GM19238 (cell line): ENCODE measurements at regions not wholly inside any gene's neighbourhood (a gene's known extent, or its start where the extent isn't known, plus 50 kb on each side); places are given as distances from the start of the nearest gene placed in this dataset.

ENCODE experiments used
- DNase-seq: peaks from one replicate; pipeline ENCODE4 v3.0.0; 2011; ENCODE audit warnings: low spot score; ENCODE audit not compliant: insufficient read length

DNA sequence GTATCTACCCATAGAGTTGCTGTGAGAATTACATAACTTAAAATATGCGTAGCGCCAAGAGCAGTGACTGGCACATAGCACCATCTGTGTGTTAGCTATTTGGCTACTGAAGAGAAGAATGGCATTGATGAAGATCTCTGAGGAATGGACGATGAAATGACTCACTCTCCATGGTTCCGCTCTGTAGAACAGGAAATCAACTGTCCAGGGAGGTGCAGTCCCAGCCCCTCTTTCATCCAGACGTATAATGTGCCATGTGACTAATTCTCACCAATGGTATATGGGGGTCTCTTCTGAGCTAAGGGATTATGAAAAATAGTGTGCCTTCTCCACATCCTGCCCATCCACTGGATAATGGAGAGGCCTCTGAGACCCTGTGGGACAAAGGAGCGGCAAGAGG is 254.8 kb downstream of the CYP26B1 start:
- DNase-seq, result no peak

DNA sequence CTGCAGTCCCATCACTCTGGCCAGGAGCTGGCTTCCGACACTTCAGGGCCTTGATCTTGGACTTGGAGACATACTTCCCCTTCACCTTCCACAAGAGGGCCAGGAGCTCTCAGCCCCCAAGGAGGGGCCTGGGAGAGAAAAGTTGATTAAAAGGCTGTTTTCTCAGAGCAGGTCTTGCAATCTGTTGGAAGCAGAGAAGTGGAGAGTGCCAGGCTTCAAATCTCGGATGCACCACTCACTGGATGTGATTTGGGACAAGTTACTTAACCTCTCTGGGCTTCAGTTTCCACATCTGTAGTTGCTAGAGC is 255.3 kb downstream of the CYP26B1 start:
- DNase-seq, result no peak

DNA sequence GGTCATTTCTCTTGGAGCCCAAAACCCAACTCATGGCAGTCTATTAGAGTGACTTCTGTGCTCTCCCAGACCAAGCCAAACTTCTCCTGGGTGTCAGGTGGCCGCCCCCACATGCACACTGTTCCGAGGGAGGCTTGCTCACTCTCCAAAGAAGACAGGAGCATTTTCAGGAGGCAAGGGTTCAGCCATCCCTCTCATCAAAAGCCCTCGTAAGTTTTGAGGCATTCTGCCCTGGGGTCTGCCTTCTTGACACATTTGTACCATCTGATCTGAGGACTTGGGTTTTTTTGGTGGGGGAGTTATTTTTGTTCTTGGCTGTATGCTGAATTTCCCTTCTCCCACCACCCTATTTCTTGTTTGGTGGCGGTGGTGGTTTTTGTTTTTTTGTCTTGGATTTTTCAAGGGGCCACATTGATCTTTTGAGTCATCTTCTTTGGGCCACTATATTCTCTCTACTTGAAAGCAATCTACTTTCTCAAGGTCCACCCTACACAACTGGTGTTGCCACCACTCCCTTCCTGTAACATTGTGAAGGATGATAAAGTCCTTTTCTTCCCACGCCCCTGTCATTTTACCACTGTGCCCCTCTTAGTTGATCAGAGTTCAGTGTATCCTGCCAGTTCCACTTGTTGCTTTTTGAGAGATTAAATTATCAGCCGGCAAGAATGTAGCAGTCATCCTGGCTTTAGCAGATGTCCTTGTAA is 255.8 kb downstream of the CYP26B1 start:
- DNase-seq, result no peak

DNA sequence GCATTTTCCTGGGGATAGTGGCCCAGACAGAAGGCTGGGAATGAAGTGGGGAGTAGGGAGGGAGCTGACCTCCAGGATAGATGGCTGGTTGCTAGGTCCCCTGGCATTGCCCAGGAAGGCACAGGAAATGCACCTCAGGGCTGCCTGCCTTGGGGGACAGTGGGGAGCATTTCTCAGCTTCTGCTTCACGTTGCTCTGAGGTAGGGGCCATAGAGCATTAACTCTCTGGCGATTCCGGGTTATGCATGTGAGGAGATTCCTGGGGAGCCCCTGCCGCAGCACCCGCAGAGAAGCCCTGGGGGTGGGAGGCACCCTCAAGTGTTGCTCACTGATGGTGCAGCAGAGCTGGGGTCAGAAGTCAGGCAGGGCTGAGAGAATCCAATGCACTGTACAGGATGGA is 256.5 kb downstream of the CYP26B1 start:
- DNase-seq, result no peak

DNA sequence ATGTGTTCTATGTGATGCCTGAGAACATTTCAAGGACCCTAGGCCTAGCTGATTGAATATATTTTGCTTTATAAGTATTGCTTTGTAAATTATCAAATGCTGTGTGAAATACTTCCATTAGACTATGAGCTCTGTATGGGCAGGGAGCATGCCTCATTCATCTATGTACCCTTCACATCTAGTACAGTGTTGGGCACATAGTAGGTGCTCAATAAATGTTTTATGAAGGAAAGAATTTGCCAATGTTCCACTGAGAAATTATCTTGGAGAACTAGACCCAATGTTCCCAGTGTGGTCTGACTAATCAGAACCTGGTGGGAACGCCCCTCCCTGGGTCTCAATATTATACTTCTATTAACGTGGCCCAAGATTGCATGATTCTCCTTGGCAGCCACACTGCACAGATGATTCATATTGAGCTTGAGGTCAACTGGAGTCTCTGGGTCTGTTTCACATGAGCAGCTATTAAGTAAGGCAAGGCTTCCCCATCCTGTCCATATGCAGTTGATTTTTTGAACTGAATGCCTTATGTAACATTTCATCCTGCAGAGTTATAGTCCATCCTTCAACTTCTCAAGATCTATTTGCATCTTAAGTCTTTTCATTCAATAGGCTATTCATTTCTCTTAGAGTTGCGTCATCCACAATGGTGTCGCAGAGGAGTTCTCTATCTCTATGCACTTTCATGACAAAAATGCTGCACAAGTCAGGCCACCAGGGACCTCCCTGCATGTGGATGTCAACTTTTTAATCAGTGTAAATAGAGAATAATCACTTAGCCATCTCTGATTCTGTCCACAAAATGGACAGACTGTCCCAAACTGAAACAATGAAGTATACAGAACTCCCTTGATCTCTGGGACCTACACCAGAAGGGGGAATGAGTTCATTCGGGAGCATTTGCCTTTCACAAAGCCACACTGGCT is 257.6 kb downstream of the CYP26B1 start:
- no peak for DNase-seq

DNA sequence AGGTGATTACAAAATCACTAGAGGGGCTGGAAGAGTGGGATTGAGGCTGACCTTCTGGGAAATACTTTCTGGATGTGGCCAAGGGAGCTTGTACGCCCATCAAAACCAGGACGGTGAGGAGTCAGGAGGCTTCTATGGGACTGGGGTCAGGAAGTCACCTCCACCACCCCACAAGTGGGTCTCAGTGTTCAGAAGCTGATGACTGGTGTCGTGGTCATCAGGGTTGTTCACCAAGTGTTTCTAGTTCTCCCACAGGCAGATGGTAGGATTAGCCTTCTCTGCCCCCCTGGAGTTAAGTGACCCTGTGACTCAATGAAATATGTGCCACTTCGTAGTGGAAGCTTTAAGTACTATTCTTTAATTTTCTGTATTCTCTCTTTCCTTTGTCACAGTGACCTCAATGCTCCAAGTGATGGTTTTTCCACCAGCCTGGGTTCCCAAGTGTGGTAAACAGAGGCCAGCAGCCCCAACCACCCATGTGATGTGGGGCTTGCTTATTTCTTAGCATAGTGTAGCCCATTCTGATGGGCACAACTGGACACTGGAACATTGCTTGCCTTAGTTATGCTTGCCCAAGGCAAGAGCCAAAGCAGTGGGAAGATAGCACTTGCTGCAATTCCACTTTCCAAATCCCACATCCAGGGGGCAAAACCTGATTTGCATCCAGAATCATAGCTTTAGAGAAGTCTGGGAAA is 258.8 kb downstream of the CYP26B1 start:
- DNase-seq, result no peak

DNA sequence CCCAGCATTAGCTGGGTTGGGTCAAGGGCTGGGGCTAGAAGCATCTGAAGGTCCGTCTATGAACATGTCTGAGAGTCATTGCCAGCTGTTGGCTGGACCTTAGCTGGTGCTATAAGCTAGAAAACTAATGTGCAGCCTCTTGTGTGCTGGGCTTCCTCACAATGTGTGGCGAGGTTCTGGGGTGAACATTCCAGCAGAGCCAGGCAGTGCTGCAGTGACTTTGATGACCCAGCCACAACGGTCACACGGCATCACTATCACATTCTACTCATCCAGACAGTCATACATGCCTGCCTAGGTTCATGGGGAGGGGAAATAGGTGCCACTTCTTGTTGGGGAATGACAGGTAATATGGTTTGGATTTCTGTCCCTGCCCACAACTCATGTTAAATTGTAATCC is 260.5 kb downstream of the CYP26B1 start:
- no peak for DNase-seq

DNA sequence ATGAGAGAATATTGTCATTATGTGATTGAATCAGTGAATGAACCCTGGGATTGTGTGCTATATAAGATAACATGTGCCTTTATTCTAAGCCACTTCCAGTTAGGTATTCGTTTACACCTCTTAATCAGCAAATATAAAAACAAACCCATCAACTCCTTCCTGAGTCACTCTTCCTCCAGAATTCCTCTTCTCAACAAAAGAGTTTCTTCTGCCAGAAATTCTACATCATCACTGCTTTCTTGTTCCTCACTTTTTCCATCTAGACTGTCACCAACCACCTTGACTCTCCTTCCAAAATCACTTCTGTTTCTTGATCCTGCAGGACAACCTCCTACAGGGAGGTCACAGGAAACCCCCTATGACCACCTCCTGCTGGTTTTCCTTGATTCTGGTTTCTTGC is 261.4 kb downstream of the CYP26B1 start:
- no peak for DNase-seq

DNA sequence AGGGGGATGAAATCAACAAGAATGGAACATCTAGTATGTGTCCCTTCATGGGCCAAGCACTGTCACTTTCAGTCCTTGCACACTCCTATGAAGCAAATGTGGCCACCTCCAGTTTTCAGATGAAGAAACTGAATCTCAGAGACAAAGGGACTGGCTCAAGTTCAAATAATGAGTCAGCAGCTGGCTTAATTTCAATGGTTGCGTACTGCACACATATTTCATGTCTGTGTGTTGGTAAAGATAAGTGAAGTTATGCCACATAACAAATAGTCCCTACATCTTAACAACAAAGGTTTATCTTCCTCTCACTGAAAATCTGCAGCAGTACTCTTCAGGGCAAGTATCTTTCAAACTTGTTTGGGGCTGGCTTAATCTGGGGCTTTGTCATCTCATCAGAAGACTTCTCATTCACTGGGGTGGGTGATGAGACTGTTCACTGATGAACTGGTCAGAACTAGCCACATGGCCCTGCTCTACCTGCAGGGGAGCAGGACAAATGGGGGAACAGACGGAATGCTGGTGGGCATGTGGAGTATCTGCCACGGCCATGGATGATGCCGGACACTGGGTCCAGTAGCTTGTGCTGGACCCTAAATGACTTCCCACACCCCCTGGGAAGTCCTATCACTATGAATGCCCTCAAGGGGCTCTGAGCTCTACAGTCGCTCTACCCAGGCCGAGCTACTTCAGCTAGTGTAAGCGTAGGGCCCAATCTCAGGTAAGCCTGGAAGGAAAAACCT is 263.2 kb downstream of the CYP26B1 start:
- DNase-seq, result no peak

DNA sequence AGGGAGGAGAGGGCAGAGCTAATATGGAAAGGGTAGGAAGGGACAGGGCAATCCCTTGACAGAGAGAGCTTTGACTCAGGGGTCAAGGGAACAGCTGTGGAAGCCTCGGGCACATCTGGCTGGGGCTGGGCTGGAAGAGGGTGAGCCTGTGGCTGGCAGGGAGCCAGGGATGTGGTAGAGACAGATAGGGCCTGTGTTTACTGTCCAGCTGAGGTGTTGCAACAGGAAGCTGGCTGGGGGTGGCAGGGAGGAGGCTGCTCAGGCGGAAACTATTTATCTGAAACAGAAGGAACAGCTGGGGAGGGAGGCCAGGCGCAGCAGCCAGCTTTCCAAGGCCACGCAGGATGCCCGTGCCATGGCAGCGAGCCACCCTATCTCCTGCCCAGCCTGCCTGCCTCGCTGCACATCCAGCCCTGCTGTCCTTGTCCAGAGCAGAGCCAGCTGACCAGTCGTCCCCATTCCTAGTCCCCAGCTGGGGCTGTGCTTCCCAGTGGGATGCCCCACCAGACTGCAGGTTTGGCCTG is 264.7 kb downstream of the CYP26B1 start:
- DNase-seq, result no peak

DNA sequence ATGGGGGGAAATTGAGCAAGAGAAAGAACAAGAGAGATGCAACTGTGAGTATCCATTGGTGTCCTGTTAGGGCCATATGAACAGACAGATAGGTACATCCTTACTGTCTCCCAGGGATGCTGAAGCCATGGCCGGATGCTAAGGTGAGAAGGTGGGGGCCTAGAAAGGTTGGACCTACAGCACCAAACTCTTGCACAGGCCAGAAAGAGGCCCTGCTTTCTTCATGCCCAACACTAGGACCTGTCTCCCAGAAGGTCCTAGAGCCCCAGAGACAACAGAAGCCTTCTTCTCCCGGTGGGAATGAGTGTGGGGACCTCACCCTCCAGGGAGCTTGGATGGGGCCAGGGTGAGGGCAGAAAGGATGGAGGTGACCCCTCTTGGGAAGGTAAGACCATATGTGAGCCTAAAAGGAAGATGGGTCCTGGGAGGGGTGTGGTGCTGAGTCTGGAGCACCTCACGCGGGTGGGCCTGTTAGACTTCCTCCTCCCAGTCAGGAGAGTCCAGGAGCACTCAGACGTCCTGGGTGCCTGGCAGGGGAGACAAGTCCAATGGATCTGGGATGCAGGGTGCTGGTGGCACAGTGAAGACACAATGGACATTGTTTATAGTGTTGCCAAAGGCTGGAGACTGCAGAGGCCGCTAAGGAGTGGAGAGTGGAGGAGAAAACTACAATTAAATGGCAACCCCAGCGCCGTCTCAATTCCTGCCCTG is 265.3 kb downstream of the CYP26B1 start:
- no peak for DNase-seq

DNA sequence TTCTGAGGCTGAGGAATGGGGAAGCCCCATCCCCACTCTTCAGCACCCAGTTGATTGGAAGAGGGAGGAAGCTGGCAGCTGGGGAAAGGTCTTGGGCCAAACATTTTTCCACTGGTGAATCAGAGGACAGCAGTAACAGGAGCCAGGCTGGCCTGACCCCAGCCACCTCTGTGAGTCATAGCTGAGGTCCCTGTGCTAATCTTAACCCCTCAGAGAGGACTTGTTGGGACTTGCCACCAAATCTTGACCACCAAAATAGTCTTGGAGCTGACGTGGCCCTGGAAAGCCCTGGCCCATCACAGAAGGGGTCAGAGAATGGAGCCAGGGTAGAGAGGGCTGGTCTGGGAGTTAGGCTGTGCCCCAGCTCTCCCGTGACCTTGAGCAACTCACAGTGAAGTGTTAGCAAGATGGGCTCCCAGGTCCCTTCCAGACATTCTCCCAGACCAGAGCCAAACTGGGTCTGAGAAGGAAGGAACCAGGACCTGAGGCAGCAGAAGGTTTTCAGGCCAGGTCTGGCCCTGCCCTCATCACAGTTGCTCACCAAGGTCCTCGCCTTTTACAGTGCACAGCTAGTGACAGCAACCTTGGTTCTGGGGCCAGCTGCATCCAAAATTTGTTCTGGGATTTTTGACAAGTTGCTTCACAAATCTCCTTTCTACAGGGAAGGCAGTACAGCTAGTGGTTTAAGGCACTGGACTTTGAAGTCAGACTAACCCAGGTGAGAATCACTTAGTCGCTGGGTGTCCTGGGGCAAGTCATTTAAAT is 266.6 kb downstream of the CYP26B1 start:
- no peak for DNase-seq

DNA sequence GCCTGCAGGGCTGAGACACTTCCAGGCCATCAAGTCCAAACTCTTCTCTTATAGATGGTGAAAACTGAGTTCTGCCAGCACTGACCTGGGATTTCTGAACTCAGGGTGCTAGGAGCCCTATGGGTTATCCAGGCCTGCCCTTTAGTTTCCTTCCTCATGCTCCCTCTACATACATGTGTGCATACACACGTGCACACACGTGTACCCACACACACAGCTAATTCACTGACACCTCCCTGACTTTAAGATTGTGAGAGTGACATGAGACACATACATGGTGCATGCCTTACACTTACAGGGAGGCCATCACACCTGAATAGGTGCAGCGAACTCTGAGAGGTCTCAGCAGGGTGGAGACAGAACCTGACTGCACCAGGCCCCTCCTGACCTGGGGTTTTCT is 267.4 kb downstream of the CYP26B1 start:
- DNase-seq, result no peak

DNA sequence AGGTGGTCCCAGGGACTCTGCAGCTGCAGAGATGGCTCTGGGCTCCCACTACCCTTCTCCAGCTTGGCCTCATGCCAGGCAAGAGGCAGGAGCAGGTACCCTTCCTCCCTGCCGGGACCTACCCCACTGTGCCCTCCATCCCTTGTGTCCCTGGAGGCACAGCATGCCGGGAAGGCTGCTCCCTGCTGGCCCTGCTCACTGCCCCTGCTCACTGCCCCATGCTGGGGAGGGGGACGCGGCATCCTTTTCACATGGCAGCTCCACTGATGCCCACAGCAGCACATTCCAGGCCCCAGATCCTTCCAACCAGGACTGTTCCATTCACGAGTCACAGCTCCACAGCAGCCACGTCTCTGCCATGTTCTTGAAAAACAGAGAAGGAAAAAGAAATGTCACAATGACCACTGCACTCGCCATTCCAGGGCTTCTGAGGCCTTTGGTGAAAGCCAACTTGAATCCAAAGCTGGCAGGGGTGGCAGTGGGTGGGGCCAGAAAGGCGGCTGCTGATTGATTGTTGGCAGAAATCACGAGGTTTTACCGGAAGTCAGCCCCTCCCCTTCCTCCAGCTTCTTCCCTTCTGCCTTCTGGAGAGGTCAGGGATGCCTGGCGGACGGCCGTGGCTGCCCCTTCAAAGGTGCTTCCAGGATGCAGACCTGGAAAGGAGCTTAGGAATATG is 268.0 kb downstream of the CYP26B1 start:
- DNase-seq, result no peak

DNA sequence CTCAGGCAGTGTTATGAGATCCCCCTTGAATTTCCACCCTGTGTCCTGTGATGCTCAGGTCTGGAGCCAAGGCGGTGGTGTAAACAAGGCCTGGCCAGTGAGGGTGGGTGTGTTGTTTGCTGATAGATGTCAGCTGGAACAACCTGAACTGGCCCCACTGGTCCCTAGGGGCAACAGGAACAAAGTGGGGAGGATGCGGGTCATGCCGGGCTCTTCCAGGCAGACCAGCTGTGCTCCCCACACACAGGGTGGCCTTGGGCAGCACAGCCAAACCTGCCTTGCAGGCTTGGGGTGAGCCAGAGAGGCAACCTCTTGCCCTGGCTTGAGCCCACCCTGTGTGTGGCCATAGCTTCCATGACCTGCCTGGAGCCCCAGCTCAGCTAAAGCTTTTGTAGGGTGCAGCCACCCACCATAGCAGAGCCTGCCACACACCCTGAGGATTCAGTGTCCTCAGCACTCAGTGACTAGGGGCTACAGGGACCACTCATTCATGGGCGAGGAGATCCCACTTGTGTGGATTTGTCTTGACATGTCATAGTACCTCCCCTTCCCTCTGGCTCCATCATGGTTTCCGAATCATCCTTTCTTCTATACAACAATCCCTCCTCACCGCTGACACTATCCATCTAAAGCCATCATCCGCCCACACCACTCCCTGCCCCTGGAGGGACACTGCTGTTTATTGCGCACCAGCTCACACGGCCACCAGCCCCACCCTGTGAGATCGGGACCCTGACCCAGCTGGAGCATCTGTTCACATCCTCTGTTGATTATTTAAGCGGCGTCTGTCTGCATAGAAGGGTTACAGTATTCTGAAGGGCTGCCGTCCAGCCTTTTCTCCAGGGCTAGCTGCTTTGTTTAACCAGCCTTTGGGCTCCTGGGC is 268.8 kb downstream of the CYP26B1 start:
- no peak for DNase-seq

DNA sequence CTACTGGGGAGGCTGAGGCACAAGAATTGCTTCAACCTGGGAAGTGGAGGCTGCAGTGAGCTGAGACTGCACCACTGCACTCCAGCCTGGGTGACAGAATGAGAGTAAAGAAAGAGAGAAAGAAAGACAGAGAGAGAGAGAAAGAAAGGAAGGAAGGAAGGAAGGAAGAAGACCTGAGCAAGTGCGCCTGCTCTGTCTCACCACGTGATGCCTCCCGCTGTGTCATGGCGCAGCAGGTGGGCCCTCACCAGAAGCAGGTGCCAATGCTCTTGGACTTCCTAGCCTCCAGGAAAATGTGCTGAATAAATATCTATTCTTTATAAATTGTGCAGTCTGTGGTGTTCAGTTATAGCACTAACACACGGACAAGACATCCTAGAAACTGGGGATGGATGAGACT is 270.0 kb downstream of the CYP26B1 start:
- DNase-seq, result no peak

DNA sequence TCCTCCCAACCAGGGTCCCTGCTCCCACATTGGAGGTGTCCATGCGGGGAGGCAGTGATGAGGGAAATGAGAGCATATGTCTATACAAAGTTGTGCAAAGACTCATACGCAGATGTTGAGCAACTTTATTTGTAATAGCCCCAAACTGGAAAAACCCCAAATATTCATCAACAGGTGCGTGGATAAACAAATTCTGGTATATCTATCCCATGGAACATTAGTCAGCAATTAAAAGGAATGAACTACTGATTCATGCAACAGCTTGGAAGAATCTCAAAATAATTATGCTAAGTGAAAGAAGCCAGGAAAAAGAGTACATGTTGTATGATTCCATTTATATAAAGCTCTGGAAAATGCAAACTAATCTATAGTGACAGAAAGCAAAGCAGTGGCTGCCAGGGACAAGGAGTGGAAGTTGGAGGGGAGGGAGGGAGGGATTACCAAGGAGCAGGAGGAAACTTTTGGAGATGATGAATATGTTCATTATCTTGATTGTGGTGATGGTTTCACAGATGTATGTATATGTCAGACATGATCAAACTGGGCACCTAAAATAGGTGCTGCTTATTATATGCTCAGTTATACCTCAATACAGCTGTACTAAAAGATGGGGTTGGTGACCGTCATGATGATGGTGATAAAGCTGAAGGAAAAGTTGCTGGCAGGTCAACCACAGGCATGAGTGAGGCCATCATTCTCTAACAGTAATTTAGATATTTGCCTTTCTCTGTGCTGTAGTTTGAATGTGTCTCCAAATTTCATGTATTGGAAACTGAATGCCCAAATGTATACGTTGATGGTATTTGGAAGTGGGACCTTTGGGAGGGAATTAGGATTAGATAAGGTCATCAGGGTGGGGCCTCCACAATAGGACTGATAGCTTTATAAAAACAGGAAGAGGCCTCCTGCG is 270.9 kb downstream of the CYP26B1 start:
- no peak for DNase-seq
